Stimulated activated memory B cell treated with anti-CD40 and anti-IgM and Interleukin-4, amounts not matched to agents 10 μg/mL and 1 μg/mL and 100 μg/mL, for 72 hours (primary cell): ENCODE measurements at regions not wholly inside any gene's neighbourhood (a gene's known extent, or its start where the extent isn't known, plus 50 kb on each side); places are given as distances from the start of the nearest gene placed in this dataset.

ENCODE experiments used
- ATAC-seq: fragments of 150-1000 bp; cut with Tn5 transposase; 2 replicates; pipeline ENCODE4 v1.10.0; 2021
- H3K27ac Mint-ChIP-seq: one replicate; pipeline ENCODE4 v1.8.0; 2022; ENCODE audit warnings: mild to moderate bottlenecking, mixed read lengths
- H3K27me3 Mint-ChIP-seq: one replicate; pipeline ENCODE4 v1.8.0; 2022; ENCODE audit warnings: mixed read lengths
- H3K36me3 Mint-ChIP-seq: one replicate; pipeline ENCODE4 v1.8.0; 2022; ENCODE audit warnings: mixed read lengths
- H3K4me1 Mint-ChIP-seq: one replicate; pipeline ENCODE4 v1.8.0; 2022; ENCODE audit warnings: mixed read lengths
- H3K4me3 Mint-ChIP-seq: one replicate; pipeline ENCODE4 v1.8.0; 2022; ENCODE audit warnings: mild to moderate bottlenecking, moderate library complexity, mixed read lengths
- H3K9me3 Mint-ChIP-seq: one replicate; pipeline ENCODE4 v1.8.0; 2022; ENCODE audit warnings: mixed read lengths

DNA sequence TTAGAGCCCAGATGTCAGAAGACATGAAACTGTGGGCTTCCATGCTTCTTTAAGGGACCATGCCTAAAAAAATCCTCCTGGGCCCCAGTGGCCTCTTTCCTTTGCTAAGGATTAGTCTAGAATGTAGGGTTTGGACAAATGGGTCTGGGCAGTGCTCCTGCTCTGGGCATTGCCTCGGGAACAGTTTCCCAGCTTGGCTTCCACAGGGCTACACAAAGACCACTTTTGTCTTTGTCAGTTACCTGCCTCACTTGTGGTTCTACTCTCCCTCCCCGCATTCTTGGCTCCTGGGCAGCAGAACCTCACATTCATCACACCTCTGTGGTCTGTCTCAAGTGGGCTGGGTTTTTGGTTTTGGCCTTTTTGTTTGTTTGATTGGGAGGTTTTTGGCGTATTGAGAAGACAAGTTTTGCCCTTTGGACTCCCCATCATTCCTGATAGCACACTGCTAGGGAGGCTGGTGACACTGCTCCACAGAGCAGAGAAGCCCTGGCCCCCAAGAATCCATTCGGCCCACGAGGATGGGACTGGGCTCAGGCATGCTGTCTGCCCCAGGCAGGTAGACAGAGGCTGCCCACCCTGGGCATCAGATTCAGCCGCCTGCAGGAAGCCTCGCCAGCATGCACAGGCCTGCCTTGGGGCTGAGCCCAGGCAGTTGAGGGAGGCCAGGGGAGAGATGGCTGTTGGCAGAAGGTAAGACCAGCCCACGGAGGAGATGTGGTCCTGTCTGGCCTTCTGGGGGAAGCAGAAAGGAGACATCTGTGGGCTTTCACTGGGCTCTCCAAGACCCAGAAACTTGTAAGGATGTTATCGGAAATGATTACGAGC is 343.7 kb downstream of the WDR11 start:
- ATAC-seq = no peak
- Mint-ChIP-seq H3K9me3 (peaks cover 3% of the 10 kb centered on the region), H3K27ac (no peak overlapping the region), H3K36me3 (no peaks in the 10 kb centered on the region), H3K27me3 (no peaks in the 10 kb centered on the region), H3K4me1 (no peaks in the 10 kb centered on the region), H3K4me3 (no peak overlapping the region)

GRCh38 chr10:121195524-121195910 is 344.4 kb downstream of the WDR11 start:
- ATAC-seq = no peak
- no peaks in the 10 kb centered on the region for H3K36me3 Mint-ChIP-seq
- no peak overlapping the region for H3K27ac Mint-ChIP-seq
- no peak overlapping the region for H3K4me3 Mint-ChIP-seq
- H3K4me1 Mint-ChIP-seq = no peaks in the 10 kb centered on the region
- no peaks in the 10 kb centered on the region for H3K27me3 Mint-ChIP-seq
- H3K9me3 Mint-ChIP-seq = peaks cover 3% of the 10 kb centered on the region

DNA sequence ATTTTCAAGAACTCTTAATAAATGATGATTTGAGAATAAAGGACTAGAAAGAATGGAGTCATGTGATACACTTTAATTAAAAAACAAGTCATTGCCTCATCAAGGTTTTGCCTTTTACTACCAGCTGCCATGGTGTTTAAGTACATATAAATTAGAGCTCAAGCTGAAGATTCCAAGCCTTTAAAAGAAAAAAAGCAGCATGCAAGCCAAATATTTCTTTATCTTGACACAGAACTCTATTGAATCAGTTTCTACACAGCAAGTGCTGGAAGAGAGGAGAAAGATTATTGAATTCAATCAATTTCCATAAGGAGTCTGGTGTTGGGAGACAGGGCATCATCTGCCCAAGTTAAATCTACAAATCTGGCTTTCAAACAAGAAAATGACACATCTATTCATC is 347.9 kb downstream of the WDR11 start:
- H3K27ac Mint-ChIP-seq = no peak overlapping the region
- ATAC-seq = no peak

DNA sequence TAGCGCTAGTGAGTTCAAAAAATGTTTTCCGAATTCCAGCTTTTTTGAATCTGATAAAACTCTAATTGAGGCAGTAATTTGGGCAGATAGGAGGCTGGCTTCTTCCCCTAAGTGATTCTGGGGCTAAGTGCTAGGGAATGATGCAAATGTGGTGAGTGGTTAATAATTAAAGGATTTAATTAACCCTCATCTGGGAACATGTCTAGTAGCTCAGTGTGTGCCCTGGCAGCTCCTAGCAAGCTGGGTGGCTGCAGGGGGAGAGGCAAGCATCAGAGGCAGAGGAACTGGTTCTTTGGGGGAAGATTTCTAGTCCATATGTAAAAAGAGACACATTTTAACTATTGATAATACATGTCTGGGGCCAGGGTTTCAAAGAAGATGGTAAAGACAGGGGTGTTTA is 354.5 kb downstream of the WDR11 start:
- no peaks in the 10 kb centered on the region for H3K4me1 Mint-ChIP-seq

More for the DNA sequence above, 347.9 kb downstream of the WDR11 start:
- Mint-ChIP-seq H3K36me3 (no peaks in the 10 kb centered on the region), H3K9me3 (peaks cover 6% of the 10 kb centered on the region), H3K4me1 (no peaks in the 10 kb centered on the region), H3K27me3 (no peaks in the 10 kb centered on the region), H3K4me3 (no peak overlapping the region)

GRCh38 chr10:121211446-121211845 is 360.3 kb downstream of the WDR11 start:
- Mint-ChIP-seq H3K36me3 (no peaks in the 10 kb centered on the region), H3K27me3 (no peaks in the 10 kb centered on the region), H3K4me3 (no peak overlapping the region), H3K9me3 (no peaks in the 10 kb centered on the region), H3K27ac (no peak overlapping the region), H3K4me1 (no peaks in the 10 kb centered on the region)
- ATAC-seq = no peak

More for the DNA sequence above, 354.5 kb downstream of the WDR11 start:
- ATAC-seq = no peak
- H3K27me3 Mint-ChIP-seq = no peaks in the 10 kb centered on the region
- no peak overlapping the region for H3K4me3 Mint-ChIP-seq
- no peaks in the 10 kb centered on the region for H3K36me3 Mint-ChIP-seq
- no peak overlapping the region for H3K27ac Mint-ChIP-seq
- H3K9me3 Mint-ChIP-seq = peaks cover 3% of the 10 kb centered on the region

DNA sequence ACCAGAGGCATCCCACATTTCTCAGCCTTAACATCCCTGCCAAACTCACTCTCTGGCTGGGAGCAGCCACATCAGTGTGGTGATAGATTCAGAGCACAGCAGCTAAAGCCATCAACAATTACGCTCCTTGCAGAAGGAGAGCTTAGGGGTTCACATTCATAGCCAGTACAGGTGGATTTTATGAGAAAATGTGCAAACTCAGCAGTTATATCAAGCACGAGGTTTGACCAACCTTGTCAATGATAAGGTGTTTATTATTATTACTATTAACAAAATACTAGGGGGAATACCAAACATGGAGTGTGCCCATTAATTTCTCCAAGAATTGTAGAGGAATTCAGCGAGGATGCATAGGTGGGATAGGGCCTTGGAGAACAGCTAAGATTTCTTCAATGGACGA is 362.3 kb downstream of the WDR11 start:
- no peaks in the 10 kb centered on the region for H3K9me3 Mint-ChIP-seq
- no peaks in the 10 kb centered on the region for H3K4me1 Mint-ChIP-seq
- H3K27me3 Mint-ChIP-seq = no peaks in the 10 kb centered on the region
- no peaks in the 10 kb centered on the region for H3K36me3 Mint-ChIP-seq
- H3K4me3 Mint-ChIP-seq = no peak overlapping the region
- H3K27ac Mint-ChIP-seq = no peak overlapping the region
- no peak for ATAC-seq

DNA sequence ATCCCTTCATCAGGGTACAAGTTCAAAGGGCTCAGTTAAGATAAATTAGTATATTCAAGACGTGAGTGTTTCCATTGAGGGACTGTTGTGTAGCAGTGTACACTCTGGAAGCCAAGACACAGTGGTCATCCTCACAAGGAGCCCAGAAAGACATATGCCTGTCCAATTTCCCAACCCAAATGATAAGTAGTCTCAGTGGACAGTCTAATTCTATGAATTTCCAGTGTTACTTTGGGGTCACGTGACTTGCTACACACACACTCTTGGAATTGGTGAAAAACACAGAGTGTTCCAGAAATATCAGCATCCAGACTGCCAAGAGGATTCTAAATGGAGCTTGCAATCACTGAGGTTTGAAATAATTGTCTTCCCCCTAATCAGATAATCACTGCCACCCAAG is 365.1 kb downstream of the WDR11 start:
- no peaks in the 10 kb centered on the region for H3K4me1 Mint-ChIP-seq
- ATAC-seq = no peak
- no peak overlapping the region for H3K4me3 Mint-ChIP-seq
- no peaks in the 10 kb centered on the region for H3K9me3 Mint-ChIP-seq
- no peak overlapping the region for H3K27ac Mint-ChIP-seq
- no peaks in the 10 kb centered on the region for H3K36me3 Mint-ChIP-seq
- no peaks in the 10 kb centered on the region for H3K27me3 Mint-ChIP-seq

GRCh38 chr10:121216721-121217181 is 365.6 kb downstream of the WDR11 start:
- no peak overlapping the region for H3K4me3 Mint-ChIP-seq
- no peak for ATAC-seq
- H3K9me3 Mint-ChIP-seq = no peaks in the 10 kb centered on the region
- no peak overlapping the region for H3K27ac Mint-ChIP-seq
- H3K36me3 Mint-ChIP-seq = no peaks in the 10 kb centered on the region
- no peaks in the 10 kb centered on the region for H3K4me1 Mint-ChIP-seq
- no peaks in the 10 kb centered on the region for H3K27me3 Mint-ChIP-seq

GRCh38 chr10:121217331-121217730 is 366.2 kb downstream of the WDR11 start:
- no peak overlapping the region for H3K27ac Mint-ChIP-seq
- no peaks in the 10 kb centered on the region for H3K9me3 Mint-ChIP-seq
- H3K4me3 Mint-ChIP-seq = no peak overlapping the region
- H3K27me3 Mint-ChIP-seq = no peaks in the 10 kb centered on the region
- no peak for ATAC-seq
- no peaks in the 10 kb centered on the region for H3K36me3 Mint-ChIP-seq
- no peaks in the 10 kb centered on the region for H3K4me1 Mint-ChIP-seq

DNA sequence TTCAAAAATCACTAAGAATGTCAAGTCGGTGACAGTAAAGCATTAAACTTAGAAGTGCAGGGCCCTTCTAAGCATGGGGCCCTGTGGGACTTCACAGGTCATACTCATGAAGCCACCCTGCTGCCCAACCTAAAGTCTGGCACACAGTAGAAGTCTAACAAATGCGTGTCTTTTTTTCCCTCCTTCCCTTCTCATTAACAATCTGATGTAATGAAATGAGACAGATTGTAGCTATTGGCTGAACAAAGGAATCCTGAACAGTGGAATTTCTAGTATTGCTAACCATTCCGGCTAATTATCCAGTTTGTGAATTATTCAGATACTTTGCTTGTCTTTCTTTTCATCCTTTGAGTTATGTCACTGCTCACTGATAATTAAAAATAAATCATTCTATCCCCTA is 369.9 kb downstream of the WDR11 start:
- H3K27ac Mint-ChIP-seq = no peak overlapping the region
- no peak for ATAC-seq
- H3K9me3 Mint-ChIP-seq = no peaks in the 10 kb centered on the region
- H3K27me3 Mint-ChIP-seq = no peaks in the 10 kb centered on the region
- H3K4me3 Mint-ChIP-seq = no peak overlapping the region
- no peaks in the 10 kb centered on the region for H3K4me1 Mint-ChIP-seq
- H3K36me3 Mint-ChIP-seq = no peaks in the 10 kb centered on the region

GRCh38 chr10:121221991-121222390 is 370.8 kb downstream of the WDR11 start:
- no peaks in the 10 kb centered on the region for H3K27me3 Mint-ChIP-seq
- no peaks in the 10 kb centered on the region for H3K4me1 Mint-ChIP-seq
- no peak for ATAC-seq
- H3K4me3 Mint-ChIP-seq = no peak overlapping the region
- H3K36me3 Mint-ChIP-seq = no peaks in the 10 kb centered on the region
- no peak overlapping the region for H3K27ac Mint-ChIP-seq
- no peaks in the 10 kb centered on the region for H3K9me3 Mint-ChIP-seq

GRCh38 chr10:121222842-121223241 is 371.7 kb downstream of the WDR11 start:
- H3K27ac Mint-ChIP-seq = no peak overlapping the region
- no peaks in the 10 kb centered on the region for H3K27me3 Mint-ChIP-seq
- H3K9me3 Mint-ChIP-seq = no peaks in the 10 kb centered on the region
- no peaks in the 10 kb centered on the region for H3K4me1 Mint-ChIP-seq
- no peak for ATAC-seq
- H3K4me3 Mint-ChIP-seq = no peak overlapping the region
- H3K36me3 Mint-ChIP-seq = no peaks in the 10 kb centered on the region

GRCh38 chr10:121231079-121231478 is 367.2 kb downstream of the FGFR2 start:
- no peaks in the 10 kb centered on the region for H3K36me3 Mint-ChIP-seq
- H3K27ac Mint-ChIP-seq = no peak overlapping the region
- no peak for ATAC-seq

DNA sequence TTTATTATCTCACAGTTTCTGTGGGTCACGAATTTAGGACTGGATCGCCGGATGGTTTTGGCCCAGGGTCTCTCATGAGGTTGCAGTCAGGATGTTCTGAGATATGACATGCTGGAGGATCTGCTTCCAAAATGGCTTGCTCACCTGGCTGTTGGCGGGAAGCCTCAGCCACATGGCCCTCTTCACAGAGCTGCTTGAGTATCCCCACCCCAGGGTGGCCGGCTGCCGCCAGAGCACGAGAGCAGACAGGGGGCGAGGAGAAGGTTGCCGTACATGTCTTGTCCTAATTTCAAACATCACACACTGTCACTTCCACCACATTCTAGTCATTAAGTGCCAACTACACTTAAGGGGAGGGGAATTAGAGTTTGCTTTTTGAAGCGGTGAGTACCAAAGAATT is 365.8 kb downstream of the FGFR2 start:
- H3K4me1 Mint-ChIP-seq = no peaks in the 10 kb centered on the region
- no peaks in the 10 kb centered on the region for H3K27me3 Mint-ChIP-seq
- H3K9me3 Mint-ChIP-seq = peaks cover 7% of the 10 kb centered on the region
- no peak overlapping the region for H3K27ac Mint-ChIP-seq
- no peaks in the 10 kb centered on the region for H3K36me3 Mint-ChIP-seq
- H3K4me3 Mint-ChIP-seq = no peak overlapping the region
- no peak for ATAC-seq

More at GRCh38 chr10:121231079-121231478, 367.2 kb downstream of the FGFR2 start:
- Mint-ChIP-seq H3K4me1 (no peaks in the 10 kb centered on the region), H3K9me3 (peaks cover 4% of the 10 kb centered on the region), H3K27me3 (no peaks in the 10 kb centered on the region), H3K4me3 (no peak overlapping the region)

DNA sequence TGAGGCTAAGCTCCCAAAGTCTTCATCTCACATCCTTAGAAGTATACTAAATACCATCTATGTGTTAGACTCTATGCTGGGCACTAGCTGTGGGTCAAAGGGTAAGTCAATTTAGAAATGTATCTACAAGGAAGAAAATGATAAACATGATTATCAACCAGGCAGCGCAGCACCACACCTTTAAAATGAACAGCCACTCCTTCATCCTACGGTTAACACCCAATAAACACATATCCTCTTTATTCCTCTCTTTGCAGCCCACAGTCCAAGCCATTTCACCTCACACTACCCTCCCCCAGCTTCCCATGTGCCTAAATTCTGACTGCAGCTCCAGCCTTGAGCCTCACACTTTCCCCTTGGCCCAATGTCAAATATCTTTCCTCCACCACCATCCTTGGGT is 362.6 kb downstream of the FGFR2 start:
- Mint-ChIP-seq H3K9me3 (peaks cover 12% of the 10 kb centered on the region), H3K4me1 (no peaks in the 10 kb centered on the region), H3K27ac (no peak overlapping the region), H3K36me3 (no peaks in the 10 kb centered on the region), H3K4me3 (no peak overlapping the region), H3K27me3 (no peaks in the 10 kb centered on the region)
- no peak for ATAC-seq

DNA sequence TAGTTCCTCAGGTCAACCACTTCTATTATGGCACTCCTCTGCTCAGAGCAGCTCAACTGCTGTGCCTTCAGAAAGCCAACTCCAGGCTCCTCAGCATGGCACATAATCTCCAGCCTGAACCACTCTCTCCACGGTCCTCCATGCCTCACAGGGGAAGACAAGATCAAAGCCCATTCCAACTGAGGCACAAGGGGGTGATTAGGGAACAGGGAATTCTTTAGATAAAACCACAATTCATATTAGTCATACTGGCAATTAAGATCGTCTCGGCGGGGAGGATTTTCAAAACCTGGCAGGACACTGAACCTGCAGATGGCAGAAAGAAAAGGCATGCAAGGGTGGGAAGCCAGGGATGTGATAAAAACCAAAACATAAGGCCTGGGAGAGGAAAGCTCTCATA is 361.6 kb downstream of the FGFR2 start:
- no peaks in the 10 kb centered on the region for H3K36me3 Mint-ChIP-seq

More for the DNA sequence above, 361.6 kb downstream of the FGFR2 start:
- no peaks in the 10 kb centered on the region for H3K27me3 Mint-ChIP-seq
- H3K4me1 Mint-ChIP-seq = no peaks in the 10 kb centered on the region
- no peak overlapping the region for H3K4me3 Mint-ChIP-seq
- H3K9me3 Mint-ChIP-seq = peaks cover 12% of the 10 kb centered on the region
- H3K27ac Mint-ChIP-seq = no peak overlapping the region
- no peak for ATAC-seq
